ENCODE measurements at regions not wholly inside any gene's neighbourhood (a gene's known extent, or its start where the extent isn't known, plus 50 kb on each side); places are given as distances from the start of the nearest gene placed in this dataset.
"Not testable (repeated sequence)": the region's sequence is repeated elsewhere in the genome, so short reads cannot be mapped to it uniquely, and the experiment has no call there.

DNA sequence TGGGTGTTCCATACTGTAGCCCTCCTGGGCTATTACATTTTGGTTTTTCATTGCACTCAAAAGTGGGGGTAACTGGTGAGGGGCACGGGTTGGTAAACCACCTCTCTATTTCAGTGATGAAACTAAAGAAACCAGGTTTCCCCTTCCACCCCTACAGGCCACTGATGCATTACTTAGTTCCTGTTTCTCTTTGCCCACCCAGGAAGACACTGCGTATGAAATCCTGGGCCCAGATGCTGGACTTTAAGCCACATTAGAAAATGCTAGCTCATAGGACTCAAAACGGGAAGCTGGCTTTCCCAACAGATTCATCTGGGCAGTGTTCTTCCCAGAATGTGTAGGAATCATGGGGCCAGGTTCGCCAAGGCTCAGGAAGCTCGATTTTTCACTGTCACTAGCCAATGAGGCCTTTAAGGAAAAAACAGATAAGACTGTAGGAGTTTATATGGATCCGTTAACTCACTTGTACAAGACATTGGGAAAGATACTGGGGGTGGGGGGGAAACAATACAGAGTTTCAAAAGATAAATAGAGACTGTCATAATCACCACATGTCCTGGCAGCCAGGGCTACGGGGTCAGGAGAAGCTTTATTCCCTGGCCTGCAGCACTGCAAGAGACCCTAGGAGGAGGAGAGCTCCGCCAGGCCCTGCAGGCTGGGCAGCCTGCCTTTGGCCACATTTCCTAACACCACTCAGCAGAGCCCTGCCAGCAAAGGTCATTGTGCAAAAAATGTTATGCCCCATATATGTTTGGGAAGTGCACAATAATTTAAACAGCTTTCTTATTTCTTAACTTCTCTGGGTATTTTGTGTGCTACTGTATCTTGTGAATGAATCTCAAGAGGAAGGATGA is 228.5 kb upstream of the PLGLB2 start:
- intact Hi-C loops (cut with micrococcal nuclease); POLR2A ChIA-PET (ENCODE audit: unreplicated experiment); H3K4me1 ChIP-seq (ENCODE audit: insufficient read depth, low read length); H4K20me1 ChIP-seq (ENCODE audit: low read length); BruUV-seq (replicated peaks); H3K4me3 ChIP-seq (ENCODE audit: low read length); H3K79me2 ChIP-seq (ENCODE audit: low read length); H3K27ac ChIP-seq (ENCODE audit: low read length); CTCF ChIA-PET; DNase-seq; H3K9me2 ChIP-seq (replicated peaks; ENCODE audit: low read length); H3K4me2 ChIP-seq (ENCODE audit: low read length); H3K27me3 ChIP-seq (ENCODE audit: low read length); ATAC-seq; H3K36me3 ChIP-seq (ENCODE audit: low read depth, low read length); H2AFZ ChIP-seq (ENCODE audit: low read length); H3F3A ChIP-seq (ENCODE audit: low read length, unreplicated experiment); H3K9ac ChIP-seq (ENCODE audit: low read length); H3K9me3 ChIP-seq (ENCODE audit: low read length): not testable (repeated sequence)

DNA sequence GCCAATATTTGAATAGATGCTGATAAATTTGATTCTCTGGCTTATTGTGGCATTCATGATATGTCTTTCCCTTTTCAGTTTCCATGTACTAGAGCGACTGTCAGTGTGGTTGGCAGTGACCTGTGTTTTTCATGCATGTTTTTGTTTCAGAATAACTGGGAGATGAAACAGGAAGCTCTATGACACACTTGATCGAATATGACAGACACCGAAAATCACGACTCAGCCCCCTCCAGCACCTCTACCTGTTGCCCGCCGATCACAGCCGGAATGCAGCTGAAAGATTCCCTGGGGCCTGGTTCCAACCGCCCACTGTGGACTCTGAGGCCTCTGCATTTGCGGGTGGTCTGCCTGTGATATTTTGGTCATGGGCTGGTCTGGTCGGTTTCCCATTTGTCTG is 226.8 kb upstream of the PLGLB2 start:
- H3K27me3 ChIP-seq (ENCODE audit: low read length); H3F3A ChIP-seq (ENCODE audit: low read length, unreplicated experiment); H4K20me1 ChIP-seq (ENCODE audit: low read length); BruUV-seq (replicated peaks); H3K4me1 ChIP-seq (ENCODE audit: insufficient read depth, low read length); H2AFZ ChIP-seq (ENCODE audit: low read length); H3K36me3 ChIP-seq (ENCODE audit: low read depth, low read length); CTCF ChIA-PET; H3K9ac ChIP-seq (ENCODE audit: low read length); H3K9me3 ChIP-seq (ENCODE audit: low read length); H3K27ac ChIP-seq (ENCODE audit: low read length); intact Hi-C loops (cut with micrococcal nuclease); H3K4me3 ChIP-seq (ENCODE audit: low read length); POLR2A ChIA-PET (ENCODE audit: unreplicated experiment); ATAC-seq; H3K4me2 ChIP-seq (ENCODE audit: low read length); H3K79me2 ChIP-seq (ENCODE audit: low read length); H3K9me2 ChIP-seq (replicated peaks; ENCODE audit: low read length); DNase-seq: not testable (repeated sequence)

DNA sequence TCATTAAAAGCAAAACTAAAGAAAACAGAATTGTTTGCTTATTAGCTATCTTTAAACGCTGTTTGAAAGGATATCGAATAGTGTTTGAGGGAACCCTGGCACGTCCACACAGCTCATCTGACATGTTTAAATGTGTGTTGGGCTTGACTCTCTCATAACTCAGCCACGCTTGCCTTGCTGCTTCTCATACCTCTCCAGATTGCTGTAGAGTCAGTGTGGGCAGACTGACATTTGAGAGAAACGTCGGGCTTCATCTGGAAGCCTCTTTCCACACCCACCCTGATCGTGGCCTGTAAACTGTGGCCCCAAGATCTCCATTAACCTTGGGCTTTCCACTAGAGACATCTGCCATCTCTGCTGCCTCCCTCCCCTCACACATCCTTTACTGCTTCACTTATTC is 226.4 kb upstream of the PLGLB2 start:
- H3F3A ChIP-seq (ENCODE audit: low read length, unreplicated experiment); H3K36me3 ChIP-seq (ENCODE audit: low read depth, low read length); POLR2A ChIA-PET (ENCODE audit: unreplicated experiment); H3K9ac ChIP-seq (ENCODE audit: low read length); H3K79me2 ChIP-seq (ENCODE audit: low read length); DNase-seq; BruUV-seq (replicated peaks); H2AFZ ChIP-seq (ENCODE audit: low read length); H3K4me3 ChIP-seq (ENCODE audit: low read length); H3K4me1 ChIP-seq (ENCODE audit: insufficient read depth, low read length); ATAC-seq; H3K9me3 ChIP-seq (ENCODE audit: low read length); H3K9me2 ChIP-seq (replicated peaks; ENCODE audit: low read length); CTCF ChIA-PET; H3K27me3 ChIP-seq (ENCODE audit: low read length); H3K27ac ChIP-seq (ENCODE audit: low read length); H3K4me2 ChIP-seq (ENCODE audit: low read length); H4K20me1 ChIP-seq (ENCODE audit: low read length); intact Hi-C loops (cut with micrococcal nuclease): not testable (repeated sequence)

DNA sequence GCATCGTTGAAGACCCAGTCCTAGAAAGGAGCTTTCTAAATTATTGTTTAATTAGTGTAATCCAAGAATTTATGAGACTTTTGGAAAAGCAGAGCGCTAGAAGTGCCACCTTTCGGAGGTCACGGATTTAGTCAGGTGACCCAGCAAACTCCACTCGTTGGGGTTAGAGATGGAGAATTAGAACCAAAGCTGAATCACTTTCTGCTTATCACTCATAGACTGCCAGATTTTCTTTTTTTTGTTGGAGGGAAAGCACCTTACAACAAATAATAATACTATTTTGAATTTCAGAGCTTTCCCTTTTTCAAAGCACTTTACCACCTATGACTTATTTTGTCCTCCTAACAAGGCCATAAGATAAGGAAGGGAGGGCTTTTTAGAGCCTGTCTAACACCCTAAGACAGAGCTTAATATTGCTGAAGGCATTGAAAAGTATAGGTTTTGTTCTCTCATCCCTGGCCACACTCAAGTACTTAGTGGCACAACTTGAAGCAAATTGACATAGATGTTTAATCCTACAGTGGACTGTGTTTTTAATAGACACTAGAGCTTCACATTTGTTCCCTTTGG is 223.2 kb upstream of the PLGLB2 start:
- H3K4me1 ChIP-seq (ENCODE audit: insufficient read depth, low read length); POLR2A ChIA-PET (ENCODE audit: unreplicated experiment); H3K9ac ChIP-seq (ENCODE audit: low read length); H3K9me3 ChIP-seq (ENCODE audit: low read length); H3K9me2 ChIP-seq (replicated peaks; ENCODE audit: low read length); H3K27ac ChIP-seq (ENCODE audit: low read length); H3K27me3 ChIP-seq (ENCODE audit: low read length); BruUV-seq (replicated peaks); H4K20me1 ChIP-seq (ENCODE audit: low read length); H3F3A ChIP-seq (ENCODE audit: low read length, unreplicated experiment); ATAC-seq; CTCF ChIA-PET; H3K4me2 ChIP-seq (ENCODE audit: low read length); H3K36me3 ChIP-seq (ENCODE audit: low read depth, low read length); intact Hi-C loops (cut with micrococcal nuclease); H3K79me2 ChIP-seq (ENCODE audit: low read length); H2AFZ ChIP-seq (ENCODE audit: low read length); DNase-seq; H3K4me3 ChIP-seq (ENCODE audit: low read length): not testable (repeated sequence)

DNA sequence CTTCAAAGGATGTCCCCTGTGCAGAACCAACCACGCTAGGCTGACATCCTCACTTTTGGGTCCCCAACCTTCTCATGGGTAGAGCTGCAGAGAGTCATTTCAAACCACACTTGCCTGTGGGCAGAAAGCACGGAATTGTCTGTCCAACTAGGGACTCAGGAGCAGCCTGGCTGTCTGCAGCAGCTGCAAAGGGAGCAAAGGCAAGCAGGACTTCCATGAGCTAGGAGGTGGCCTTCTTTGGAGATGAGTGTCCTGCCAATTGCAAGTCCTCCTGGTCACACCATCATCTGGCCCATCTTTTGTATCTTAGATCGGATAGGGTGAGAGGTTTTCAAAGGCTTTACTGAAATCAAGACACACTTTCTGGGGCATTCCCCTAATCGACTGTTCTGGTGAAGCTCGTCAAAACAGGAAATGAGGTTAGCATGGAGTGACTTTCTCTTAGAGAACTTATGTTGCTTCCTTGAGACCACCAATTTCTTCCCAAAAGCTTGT is 222.3 kb upstream of the PLGLB2 start:
- DNase-seq; BruUV-seq (replicated peaks); CTCF ChIA-PET; POLR2A ChIA-PET (ENCODE audit: unreplicated experiment); intact Hi-C loops (cut with micrococcal nuclease); H4K20me1 ChIP-seq (ENCODE audit: low read length); ATAC-seq; H3K9ac ChIP-seq (ENCODE audit: low read length); H3K4me1 ChIP-seq (ENCODE audit: insufficient read depth, low read length); H3K4me2 ChIP-seq (ENCODE audit: low read length); H3K4me3 ChIP-seq (ENCODE audit: low read length); H3K27ac ChIP-seq (ENCODE audit: low read length); H3F3A ChIP-seq (ENCODE audit: low read length, unreplicated experiment); H2AFZ ChIP-seq (ENCODE audit: low read length); H3K9me3 ChIP-seq (ENCODE audit: low read length); H3K79me2 ChIP-seq (ENCODE audit: low read length); H3K36me3 ChIP-seq (ENCODE audit: low read depth, low read length); H3K27me3 ChIP-seq (ENCODE audit: low read length); H3K9me2 ChIP-seq (replicated peaks; ENCODE audit: low read length): not testable (repeated sequence)

DNA sequence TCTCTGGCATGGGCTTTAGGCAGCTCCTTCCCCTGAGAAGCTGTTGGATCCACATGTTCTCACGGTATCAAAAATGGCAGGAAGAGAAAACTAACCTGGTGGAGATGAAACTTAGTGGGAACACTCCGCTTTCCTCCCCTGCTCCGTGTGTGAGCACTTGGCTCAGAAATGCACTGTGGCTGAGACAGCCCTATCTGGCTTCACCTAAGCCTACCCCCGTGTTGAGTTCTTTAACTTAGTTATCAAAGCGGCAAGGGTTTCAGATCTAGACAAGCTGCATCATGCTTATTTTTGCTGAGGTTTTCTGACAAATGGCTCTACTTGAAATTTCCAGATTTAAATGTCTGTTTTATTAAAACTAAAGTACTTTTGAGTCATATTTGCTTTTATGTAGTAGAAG is 221.6 kb upstream of the PLGLB2 start:
- POLR2A ChIA-PET (ENCODE audit: unreplicated experiment) = not testable (repeated sequence)

More for the DNA sequence above, 221.6 kb upstream of the PLGLB2 start:
- BruUV-seq (replicated peaks) = TSS peak; percentile 40
- H3K9me3 ChIP-seq (ENCODE audit: low read length); H3K4me1 ChIP-seq (ENCODE audit: insufficient read depth, low read length); H3K79me2 ChIP-seq (ENCODE audit: low read length); H3K4me2 ChIP-seq (ENCODE audit: low read length); H3F3A ChIP-seq (ENCODE audit: low read length, unreplicated experiment); H2AFZ ChIP-seq (ENCODE audit: low read length); ATAC-seq; H3K4me3 ChIP-seq (ENCODE audit: low read length); H3K27ac ChIP-seq (ENCODE audit: low read length); CTCF ChIA-PET; intact Hi-C loops (cut with micrococcal nuclease); H3K36me3 ChIP-seq (ENCODE audit: low read depth, low read length); H3K9ac ChIP-seq (ENCODE audit: low read length); DNase-seq; H3K27me3 ChIP-seq (ENCODE audit: low read length); H3K9me2 ChIP-seq (replicated peaks; ENCODE audit: low read length); H4K20me1 ChIP-seq (ENCODE audit: low read length): not testable (repeated sequence)

All from PC-3 (cell line).